ENCODE measurements at regions not wholly inside any gene's neighbourhood (a gene's known extent, or its start where the extent isn't known, plus 50 kb on each side); places are given as distances from the start of the nearest gene placed in this dataset.

- DNase-seq (ENCODE audit: low spot score), result no peak
- TF ChIP-seq, protein P1, sequence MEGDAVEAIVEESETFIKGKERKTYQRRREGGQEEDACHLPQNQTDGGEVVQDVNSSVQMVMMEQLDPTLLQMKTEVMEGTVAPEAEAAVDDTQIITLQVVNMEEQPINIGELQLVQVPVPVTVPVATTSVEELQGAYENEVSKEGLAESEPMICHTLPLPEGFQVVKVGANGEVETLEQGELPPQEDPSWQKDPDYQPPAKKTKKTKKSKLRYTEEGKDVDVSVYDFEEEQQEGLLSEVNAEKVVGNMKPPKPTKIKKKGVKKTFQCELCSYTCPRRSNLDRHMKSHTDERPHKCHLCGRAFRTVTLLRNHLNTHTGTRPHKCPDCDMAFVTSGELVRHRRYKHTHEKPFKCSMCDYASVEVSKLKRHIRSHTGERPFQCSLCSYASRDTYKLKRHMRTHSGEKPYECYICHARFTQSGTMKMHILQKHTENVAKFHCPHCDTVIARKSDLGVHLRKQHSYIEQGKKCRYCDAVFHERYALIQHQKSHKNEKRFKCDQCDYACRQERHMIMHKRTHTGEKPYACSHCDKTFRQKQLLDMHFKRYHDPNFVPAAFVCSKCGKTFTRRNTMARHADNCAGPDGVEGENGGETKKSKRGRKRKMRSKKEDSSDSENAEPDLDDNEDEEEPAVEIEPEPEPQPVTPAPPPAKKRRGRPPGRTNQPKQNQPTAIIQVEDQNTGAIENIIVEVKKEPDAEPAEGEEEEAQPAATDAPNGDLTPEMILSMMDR (IDR thresholded peaks at IDR 0.05; ENCODE audit: extremely low read depth, missing control alignments), result no peak
These were observed 75.5 kb upstream of the UNC5A start for GRCh38 chr5:176734756-176735342.

DNA sequence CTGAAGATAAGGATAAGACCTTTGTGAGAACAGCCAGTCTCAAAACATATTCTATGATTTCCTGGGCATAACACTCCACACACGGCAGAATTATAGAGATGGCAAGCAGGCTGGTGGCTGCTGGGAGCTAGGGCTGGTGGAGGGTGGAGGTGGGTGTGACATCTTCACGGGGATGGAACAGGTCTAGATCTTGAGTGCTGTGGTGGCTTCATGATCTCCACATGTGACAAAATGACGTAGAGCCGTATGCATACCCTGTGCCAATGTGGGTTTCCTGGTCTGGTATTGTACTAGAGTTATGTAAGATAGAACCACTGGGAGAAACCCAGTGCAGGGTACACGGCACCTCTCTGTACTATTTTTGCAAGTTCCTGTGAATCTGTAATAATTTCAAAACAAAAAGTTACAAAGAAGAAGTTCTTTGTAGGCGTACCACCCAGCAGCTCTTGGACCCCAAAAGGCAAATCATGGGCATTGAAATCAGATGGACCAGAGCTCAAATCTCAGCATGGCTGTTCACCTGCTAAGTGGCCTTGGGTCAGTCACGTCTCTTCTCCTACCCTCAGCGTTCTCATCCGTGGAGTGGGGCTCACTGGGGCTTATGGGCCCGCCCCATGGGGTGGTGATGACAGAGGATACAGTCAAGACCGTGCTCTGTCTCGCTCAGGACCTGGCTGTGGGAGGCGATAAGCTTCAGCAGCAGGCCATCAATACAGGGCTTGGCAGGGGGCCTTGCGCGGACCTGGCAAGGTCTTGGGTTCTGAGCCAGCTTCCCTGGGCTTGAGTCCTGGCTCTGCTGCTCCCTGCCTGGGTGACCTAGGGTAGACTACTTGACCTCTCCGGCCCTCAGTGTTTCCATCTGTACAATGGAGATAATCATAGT lies 74.7 kb upstream of the UNC5A start:
- no peak for DNase-seq (ENCODE audit: low spot score)
- TF ChIP-seq, protein P1 (IDR thresholded peaks at IDR 0.05; ENCODE audit: extremely low read depth, missing control alignments), result no peak

- TF ChIP-seq, protein P1 (IDR thresholded peaks at IDR 0.05; ENCODE audit: extremely low read depth, missing control alignments), result no peak
- no peak for DNase-seq (ENCODE audit: low spot score)
These were observed 73.9 kb upstream of the UNC5A start for GRCh38 chr5:176736301-176736930.

DNA sequence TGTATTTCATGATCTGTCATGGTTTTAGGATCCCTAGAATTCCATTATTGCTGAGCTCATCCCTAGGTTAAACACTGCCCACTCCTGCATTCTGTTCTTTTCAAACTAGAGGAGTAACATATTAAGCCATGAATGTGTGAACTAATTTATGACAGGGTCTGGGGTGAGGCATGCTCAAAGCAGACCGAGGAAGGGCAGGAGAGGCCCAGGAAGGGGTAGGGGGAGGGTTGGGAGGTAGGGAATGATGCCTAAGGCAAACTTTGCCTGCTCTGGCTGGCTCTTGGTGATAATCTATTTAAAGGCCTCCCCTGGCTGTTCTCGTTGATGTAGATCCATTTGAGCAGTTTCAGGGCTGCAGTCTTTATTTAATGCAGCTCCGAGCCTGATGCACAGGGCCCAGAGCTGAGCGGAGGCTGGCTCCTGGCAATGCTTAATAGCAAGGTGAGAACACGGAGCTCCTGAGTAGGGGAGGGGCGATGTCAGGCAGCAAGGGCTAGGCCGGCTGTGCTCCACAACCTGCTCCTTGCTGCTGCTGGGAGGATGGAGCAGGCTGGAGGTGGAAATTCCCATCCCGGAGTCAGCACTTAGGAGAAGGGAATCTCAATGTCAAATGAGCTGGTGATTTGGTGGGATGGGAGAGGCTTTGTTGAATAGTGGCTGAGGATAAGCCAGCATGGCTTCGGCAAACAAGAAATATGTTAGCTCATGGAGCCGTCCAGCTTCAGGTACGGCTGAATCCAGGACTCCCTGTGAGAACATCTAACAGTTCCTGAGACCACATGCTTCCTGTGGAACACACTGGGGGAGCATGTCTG lies 73.2 kb upstream of the UNC5A start:
- TF ChIP-seq, protein P1 (IDR thresholded peaks at IDR 0.05; ENCODE audit: extremely low read depth, missing control alignments), result no peak
- DNase-seq (ENCODE audit: low spot score), result no peak

DNA sequence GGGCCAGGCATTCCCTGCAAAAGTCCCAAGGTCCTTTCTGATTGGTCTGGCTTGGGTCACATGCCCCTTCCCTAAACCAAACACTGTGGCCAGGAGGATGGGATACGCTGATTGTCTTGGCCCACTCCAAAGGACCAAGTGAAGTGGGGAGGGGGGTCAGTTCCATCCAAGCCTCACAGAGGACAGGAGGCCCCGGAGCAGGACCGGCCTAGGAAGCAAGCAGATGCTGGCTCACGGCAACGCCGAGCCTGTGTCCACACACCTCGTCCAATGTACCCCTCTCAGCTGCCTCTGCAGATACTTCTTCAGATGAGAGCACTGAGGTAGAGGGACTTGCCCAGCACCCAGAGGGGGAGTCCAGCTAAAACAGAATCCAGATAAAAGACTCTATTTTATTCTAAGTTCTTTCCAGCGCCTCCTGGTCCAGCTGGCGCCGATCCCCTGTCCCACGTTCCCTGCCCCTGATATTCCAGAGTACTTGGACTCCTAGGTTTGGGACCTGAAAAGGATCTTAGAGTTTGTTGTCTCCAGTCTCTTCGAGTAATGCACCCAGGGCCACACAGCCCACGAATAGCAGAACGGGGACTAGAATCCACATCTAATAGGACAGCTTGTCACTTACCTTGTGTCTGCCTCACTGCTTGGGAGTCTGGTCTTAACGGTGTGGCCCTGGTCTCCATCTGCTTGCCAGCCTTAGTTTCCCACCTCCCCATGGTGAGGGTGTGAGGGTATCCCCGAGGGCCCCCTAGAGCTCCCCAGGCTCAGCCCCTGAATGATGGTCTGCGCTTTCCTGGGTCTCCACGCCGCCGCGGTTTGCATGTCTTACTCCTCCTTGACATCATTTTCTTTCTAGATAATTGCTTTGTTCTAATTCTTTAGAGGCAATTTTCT lies 72.4 kb upstream of the UNC5A start:
- TF ChIP-seq, protein P1 (IDR thresholded peaks at IDR 0.05; ENCODE audit: extremely low read depth, missing control alignments), result no peak
- no peak for DNase-seq (ENCODE audit: low spot score)

GRCh38 chr5:176738637-176739250 lies 71.6 kb upstream of the UNC5A start:
- TF ChIP-seq, protein P1 (IDR thresholded peaks at IDR 0.05; ENCODE audit: extremely low read depth, missing control alignments), result no peak
- no peak for DNase-seq (ENCODE audit: low spot score)
